Lower leg skin (tissue), 4 donors: ENCODE measurements at regions not wholly inside any gene's neighbourhood (a gene's known extent, or its start where the extent isn't known, plus 50 kb on each side); places are given as distances from the start of the nearest gene placed in this dataset.

Experiments
- DNase-seq, 2 donors: peaks; one replicate each; pipeline ENCODE4 v3.0.0-alpha.2; 2019; ENCODE audit warnings: low spot score in 2 of 2
- H3K4me3 ChIP-seq: fragments of 200-600 bp; sonication (generic); 2 replicates; pipeline ENCODE4 v1.5.1; 2017; ENCODE audit warnings: mild to moderate bottlenecking, low read depth; ENCODE audit not compliant: poor library complexity, severe bottlenecking
- POLR2A ChIP-seq, 2 donors: fragments of 450-650 bp; IDR thresholded peaks; one replicate each; pipeline ENCODE4 v1.6.1; 2016 to 2017; ENCODE audit warnings: antibody characterized with exemption in 2 of 2, mild to moderate bottlenecking in 1 of 2, moderate library complexity in 1 of 2
- WGBS, 2 donors: methylation state at CpG; one replicate each; pipeline ENCODE4 v1.1.5; 2018; 5-methylcytosine and 5-hydroxymethylcytosine counted together
- intact Hi-C: fragments of 100-400 bp; cut with DNase I; formaldehyde crosslinking; loops from one replicate; pipeline ENCODE4 v1.15.0; 2023; ENCODE audit warnings: low total_unique reads
- TF ChIP-seq, protein P1 (sequence below), 3 donors: fragments of 450-650 bp; IDR thresholded peaks; one replicate each; pipeline ENCODE4 v1.5.1; 2016; ENCODE audit warnings: antibody characterized with exemption in 3 of 3, mild to moderate bottlenecking in 3 of 3, moderate library complexity in 2 of 3

DNA sequence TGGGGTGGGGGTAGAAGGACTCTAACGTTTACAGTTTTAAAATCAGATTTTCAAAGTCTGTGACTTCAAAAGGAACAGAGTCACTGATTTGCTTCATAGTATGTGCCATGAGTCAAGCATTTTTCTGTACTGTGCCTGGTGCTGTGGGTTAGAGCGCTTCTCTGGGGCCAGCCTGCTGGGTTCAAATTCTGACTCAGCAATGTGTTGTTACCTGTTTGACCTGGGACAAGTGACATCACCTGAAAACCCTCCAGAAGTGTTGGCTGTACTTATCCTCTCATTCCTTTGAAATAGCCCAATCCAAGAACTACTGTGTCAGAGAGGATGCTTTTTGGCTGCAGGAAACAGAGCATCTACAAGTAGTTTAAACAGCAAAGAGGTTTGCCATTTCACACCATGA is 101.7 kb downstream of the LSM3 start:
- no peak overlapping the region for H3K4me3 ChIP-seq
- intact Hi-C loops: no loop called here
- no peak for DNase-seq
- 47 to 63% methylated on average over 2 of the region's 2 CpGs for WGBS, 2 donors
- TF ChIP-seq POLR2A (IDR thresholded peaks at IDR 0.05): no peak
- TF ChIP-seq, protein P1, sequence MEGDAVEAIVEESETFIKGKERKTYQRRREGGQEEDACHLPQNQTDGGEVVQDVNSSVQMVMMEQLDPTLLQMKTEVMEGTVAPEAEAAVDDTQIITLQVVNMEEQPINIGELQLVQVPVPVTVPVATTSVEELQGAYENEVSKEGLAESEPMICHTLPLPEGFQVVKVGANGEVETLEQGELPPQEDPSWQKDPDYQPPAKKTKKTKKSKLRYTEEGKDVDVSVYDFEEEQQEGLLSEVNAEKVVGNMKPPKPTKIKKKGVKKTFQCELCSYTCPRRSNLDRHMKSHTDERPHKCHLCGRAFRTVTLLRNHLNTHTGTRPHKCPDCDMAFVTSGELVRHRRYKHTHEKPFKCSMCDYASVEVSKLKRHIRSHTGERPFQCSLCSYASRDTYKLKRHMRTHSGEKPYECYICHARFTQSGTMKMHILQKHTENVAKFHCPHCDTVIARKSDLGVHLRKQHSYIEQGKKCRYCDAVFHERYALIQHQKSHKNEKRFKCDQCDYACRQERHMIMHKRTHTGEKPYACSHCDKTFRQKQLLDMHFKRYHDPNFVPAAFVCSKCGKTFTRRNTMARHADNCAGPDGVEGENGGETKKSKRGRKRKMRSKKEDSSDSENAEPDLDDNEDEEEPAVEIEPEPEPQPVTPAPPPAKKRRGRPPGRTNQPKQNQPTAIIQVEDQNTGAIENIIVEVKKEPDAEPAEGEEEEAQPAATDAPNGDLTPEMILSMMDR (IDR thresholded peaks at IDR 0.05): no peak

DNA sequence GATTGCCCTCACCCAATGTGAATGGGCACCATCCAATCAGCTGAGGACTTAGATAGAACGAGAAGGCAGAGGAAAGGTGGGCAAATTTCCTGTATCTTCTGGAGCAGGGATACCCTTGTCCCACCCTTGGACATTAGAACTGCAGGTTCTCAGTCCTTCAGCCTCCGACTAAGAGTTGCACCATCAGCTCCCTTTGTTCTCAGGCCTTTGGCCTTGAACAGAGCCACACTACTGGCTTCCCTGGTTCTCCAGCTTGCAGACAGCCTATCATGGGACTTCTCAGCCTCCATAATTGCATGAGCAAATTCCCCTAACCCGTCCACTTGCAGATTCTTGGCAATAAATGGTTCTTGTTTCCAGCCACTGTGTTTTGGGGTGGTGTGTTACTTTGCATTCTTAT is 102.4 kb downstream of the LSM3 start:
- intact Hi-C loops: no loop called here
- 81 to 87% methylated on average over 3 of the region's 3 CpGs for WGBS, 2 donors
- DNase-seq: no peak
- H3K4me3 ChIP-seq: no peak overlapping the region
- no peak for TF ChIP-seq POLR2A (IDR thresholded peaks at IDR 0.05)
- TF ChIP-seq, protein P1 (IDR thresholded peaks at IDR 0.05): no peak

DNA sequence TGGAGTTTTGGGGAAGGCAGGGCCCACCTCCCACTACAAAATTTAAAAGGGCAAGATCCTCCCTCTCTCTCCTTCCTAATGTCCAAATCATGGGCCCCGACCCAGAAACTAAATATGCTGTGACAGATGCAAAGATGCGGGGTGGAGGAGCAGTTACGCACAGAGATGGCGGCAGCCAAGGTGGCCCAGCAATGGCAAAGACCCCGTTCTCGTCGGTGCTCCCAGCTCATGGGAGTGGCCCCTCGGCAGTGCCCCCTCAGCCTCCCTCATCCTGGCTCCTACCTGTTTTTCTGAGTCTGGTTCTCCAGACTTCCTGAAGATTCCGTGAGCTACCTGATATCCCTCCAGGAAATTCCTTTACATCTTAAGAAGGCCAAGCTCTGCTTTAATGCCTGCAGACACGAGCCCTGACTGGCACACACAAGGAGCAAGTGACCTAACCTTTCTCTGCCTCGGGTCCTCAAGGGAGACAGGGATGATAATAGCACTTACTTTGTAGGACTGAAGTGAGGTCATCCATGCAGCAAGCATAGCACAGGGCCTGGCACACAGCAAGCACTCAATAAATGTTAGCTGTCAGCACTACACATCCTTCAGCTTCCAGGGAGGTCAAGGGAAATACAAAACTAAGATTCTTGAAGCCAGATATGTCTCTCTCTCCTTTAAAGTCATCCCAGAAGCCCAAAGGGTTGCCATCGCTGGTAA is 103.5 kb downstream of the LSM3 start:
- intact Hi-C loops: no loop called here
- H3K4me3 ChIP-seq: no peak overlapping the region
- no peak for DNase-seq
- WGBS, 2 donors: 87% methylated on average over 12 of the region's 12 CpGs
- no peak for TF ChIP-seq POLR2A (IDR thresholded peaks at IDR 0.05)
- TF ChIP-seq, protein P1 (IDR thresholded peaks at IDR 0.05): no peak

GRCh38 chr3:14282706-14283075 is 104.1 kb downstream of the LSM3 start:
- TF ChIP-seq, protein P1 (IDR thresholded peaks at IDR 0.05): no peak
- TF ChIP-seq POLR2A (IDR thresholded peaks at IDR 0.05): no peak
- no peak overlapping the region for H3K4me3 ChIP-seq
- intact Hi-C loops: no loop called here
- 92 to 93% methylated on average over 6 of the region's 6 CpGs for WGBS, 2 donors
- DNase-seq: no peak

- DNase-seq: no peak
- WGBS, 2 donors: 89 to 90% methylated on average over 7 of the region's 7 CpGs
- intact Hi-C loops: no loop called here
- no peak for TF ChIP-seq POLR2A (IDR thresholded peaks at IDR 0.05)
- TF ChIP-seq, protein P1 (IDR thresholded peaks at IDR 0.05): no peak
- H3K4me3 ChIP-seq: no peak overlapping the region
Measured at GRCh38 chr3:14283092-14283812, 104.6 kb downstream of the LSM3 start.
